ENCODE measurements at regions not wholly inside any gene's neighbourhood (a gene's known extent, or its start where the extent isn't known, plus 50 kb on each side); places are given as distances from the start of the nearest gene placed in this dataset.

- CTCF ChIA-PET, result interaction anchor here (1.4 to 5.3 kb wide), 3 partner anchors 148 to 1295 kb away, joined by 3 to 94 read pairs (median 4); no protein-coding TSS in a partner anchor
These were observed 417.0 kb upstream of the CHST9 start for GRCh38 chr18:27602092-27602491.

More at GRCh38 chr18:27602092-27602491, 417.0 kb upstream of the CHST9 start:
- intact Hi-C loops (cut with micrococcal nuclease) (no loop called here), dilution Hi-C loops (cut with MboI; ENCODE audit: extremely low pct_ligation_motif_present, low sequenced_read_pairs) (no loop called here)
- POLR2A ChIA-PET, result no interaction called here
- Histone ChIP-seq H3K9ac (replicated peaks; ENCODE audit: extremely low read depth, insufficient read depth, low read length) (no peak overlapping the region), H3K9me1 (replicated peaks; ENCODE audit: control insufficient read depth, extremely low read depth, insufficient read depth, low read length) (no peaks in the 10 kb centered on the region), H3K27me3 (ENCODE audit: control insufficient read depth in 2 of 2, insufficient read depth in 2 of 2, low read length in 2 of 2) (peaks cover 0 to 2% of the 10 kb centered on the region in 2 experiments), H3K36me3 (ENCODE audit: control insufficient read depth in 2 of 2, extremely low read depth in 1 of 2, insufficient read depth in 2 of 2, low read length in 2 of 2) (no peaks in the 10 kb centered on the region), H3K9me3 (replicated peaks; ENCODE audit: control insufficient read depth, insufficient read depth, low read length) (no peaks in the 10 kb centered on the region), H3K27ac (ENCODE audit: insufficient read depth, low read depth, low read length) (no peak overlapping the region), H3K4me1 (ENCODE audit: control insufficient read depth, extremely low read depth, insufficient read depth, low read length) (no peaks in the 10 kb centered on the region), H3K79me2 (ENCODE audit: control insufficient read depth, insufficient read depth, low read length) (no peaks in the 10 kb centered on the region), H3K4me2 (ENCODE audit: insufficient read depth, low read length) (no peak overlapping the region), H3K4me3 (replicated peaks in 1 of 3; ENCODE audit: insufficient read depth in 1 of 3, low read depth in 1 of 3, low read length in 3 of 3) (no peak overlapping the region), H4K20me1 (replicated peaks; ENCODE audit: control insufficient read depth, extremely low read depth, insufficient read depth, low read length) (no peaks in the 10 kb centered on the region), H2AFZ (ENCODE audit: low read depth, low read length) (no peak overlapping the region)
- BruUV-seq (replicated peaks), result no TSS peak
- TF ChIP-seq, protein P1, sequence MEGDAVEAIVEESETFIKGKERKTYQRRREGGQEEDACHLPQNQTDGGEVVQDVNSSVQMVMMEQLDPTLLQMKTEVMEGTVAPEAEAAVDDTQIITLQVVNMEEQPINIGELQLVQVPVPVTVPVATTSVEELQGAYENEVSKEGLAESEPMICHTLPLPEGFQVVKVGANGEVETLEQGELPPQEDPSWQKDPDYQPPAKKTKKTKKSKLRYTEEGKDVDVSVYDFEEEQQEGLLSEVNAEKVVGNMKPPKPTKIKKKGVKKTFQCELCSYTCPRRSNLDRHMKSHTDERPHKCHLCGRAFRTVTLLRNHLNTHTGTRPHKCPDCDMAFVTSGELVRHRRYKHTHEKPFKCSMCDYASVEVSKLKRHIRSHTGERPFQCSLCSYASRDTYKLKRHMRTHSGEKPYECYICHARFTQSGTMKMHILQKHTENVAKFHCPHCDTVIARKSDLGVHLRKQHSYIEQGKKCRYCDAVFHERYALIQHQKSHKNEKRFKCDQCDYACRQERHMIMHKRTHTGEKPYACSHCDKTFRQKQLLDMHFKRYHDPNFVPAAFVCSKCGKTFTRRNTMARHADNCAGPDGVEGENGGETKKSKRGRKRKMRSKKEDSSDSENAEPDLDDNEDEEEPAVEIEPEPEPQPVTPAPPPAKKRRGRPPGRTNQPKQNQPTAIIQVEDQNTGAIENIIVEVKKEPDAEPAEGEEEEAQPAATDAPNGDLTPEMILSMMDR (IDR thresholded peaks at IDR 0.05; ENCODE audit: extremely low read depth in 1 of 2, insufficient read depth in 1 of 2, low read depth in 1 of 2, low read length in 2 of 2), result no peak
- TF ChIP-seq MYC (IDR thresholded peaks at IDR 0.05; ENCODE audit: low read depth, low read length) (no peak), GATA2 (IDR thresholded peaks at IDR 0.05; ENCODE audit: insufficient read depth, insufficient read length, low read depth, low read length) (no peak), FOS (IDR thresholded peaks at IDR 0.05; ENCODE audit: borderline replicate concordance, insufficient read depth, low read length) (no peak), JUN (IDR thresholded peaks at IDR 0.05; ENCODE audit: borderline replicate concordance, insufficient read depth, insufficient read length, low read depth) (no peak)
- TF ChIP-seq, protein P2, sequence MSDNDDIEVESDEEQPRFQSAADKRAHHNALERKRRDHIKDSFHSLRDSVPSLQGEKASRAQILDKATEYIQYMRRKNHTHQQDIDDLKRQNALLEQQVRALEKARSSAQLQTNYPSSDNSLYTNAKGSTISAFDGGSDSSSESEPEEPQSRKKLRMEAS (IDR thresholded peaks at IDR 0.05; ENCODE audit: insufficient read depth, insufficient read length), result no peak
- DNase-seq (ENCODE audit: low read depth, low spot score) (no peak), FAIRE-seq (no peak)
